ENCODE measurements at regions not wholly inside any gene's neighbourhood (a gene's known extent, or its start where the extent isn't known, plus 50 kb on each side); places are given as distances from the start of the nearest gene placed in this dataset.
A peak's percentile ranks its signal among the peaks of the same experiment; 100 is the strongest.

- peak; percentile 4 for DNase-seq
Measured at GRCh38 chr1:191831572-191831971, 326.7 kb upstream of the RGS18 start.

GRCh38 chr1:191839891-191840290 lies 318.4 kb upstream of the RGS18 start:
- DNase-seq: peak; percentile 49

DNA sequence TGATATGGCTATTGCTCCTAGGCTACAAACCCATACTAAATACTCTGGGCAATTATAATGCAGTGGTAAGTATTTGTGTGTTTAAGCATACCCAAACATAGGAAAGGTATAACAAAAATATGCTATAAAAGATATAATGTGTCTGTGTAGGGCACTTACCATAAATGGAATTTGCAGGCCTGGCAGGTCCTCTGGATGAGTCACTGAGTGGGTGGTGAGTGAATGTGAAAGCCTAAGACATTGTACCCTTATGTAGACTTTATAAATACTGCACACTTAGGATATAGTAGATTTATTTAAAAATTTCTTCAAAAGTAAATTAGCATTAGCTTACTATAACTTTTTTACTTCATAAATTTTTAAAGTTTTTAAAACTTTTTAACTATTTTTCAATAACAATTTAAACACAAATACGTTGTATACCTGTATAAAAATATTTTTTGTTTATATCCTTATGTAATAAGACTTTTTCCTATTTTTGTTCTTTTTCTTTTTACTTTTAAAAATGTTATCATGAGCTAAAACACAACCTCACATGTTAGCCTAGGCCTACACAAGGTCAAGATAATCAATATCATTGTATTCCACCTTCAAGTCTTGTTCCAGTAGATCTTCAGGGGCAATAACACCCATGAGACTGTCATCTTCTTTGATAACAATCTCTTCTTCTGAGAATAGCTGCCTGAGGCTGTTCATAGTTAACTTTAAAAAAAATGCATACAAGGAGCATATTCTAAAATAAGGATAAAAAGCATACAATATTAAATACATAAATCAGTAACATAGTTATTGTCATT lies 306.3 kb upstream of the RGS18 start:
- peak; percentile 32 for DNase-seq

GRCh38 chr1:191852907-191853306 lies 305.4 kb upstream of the RGS18 start:
- no peak for DNase-seq

- DNase-seq: peak; percentile 18
Measured at GRCh38 chr1:191857600-191857999, 300.7 kb upstream of the RGS18 start.

DNA sequence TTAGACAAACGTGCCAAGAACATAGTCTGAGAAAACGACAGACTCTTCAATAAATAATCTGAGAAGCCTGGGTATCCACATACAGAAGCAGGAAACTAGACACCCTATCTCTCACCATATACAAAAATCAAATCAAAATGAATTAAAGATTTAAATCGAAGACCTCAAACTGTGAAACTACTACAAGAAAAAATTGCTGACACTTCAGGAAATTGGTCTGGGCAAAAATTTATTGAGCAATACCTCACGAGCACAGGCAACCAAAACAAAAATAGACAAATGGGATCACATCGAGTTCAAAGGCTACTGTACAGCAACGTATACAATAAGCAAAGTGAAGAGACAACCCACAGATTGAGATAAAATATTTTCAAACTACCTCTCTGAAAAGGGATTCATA lies 292.8 kb upstream of the RGS18 start:
- no peak for DNase-seq

GRCh38 chr1:191866155-191866554 lies 292.1 kb upstream of the RGS18 start:
- no peak for DNase-seq

DNA sequence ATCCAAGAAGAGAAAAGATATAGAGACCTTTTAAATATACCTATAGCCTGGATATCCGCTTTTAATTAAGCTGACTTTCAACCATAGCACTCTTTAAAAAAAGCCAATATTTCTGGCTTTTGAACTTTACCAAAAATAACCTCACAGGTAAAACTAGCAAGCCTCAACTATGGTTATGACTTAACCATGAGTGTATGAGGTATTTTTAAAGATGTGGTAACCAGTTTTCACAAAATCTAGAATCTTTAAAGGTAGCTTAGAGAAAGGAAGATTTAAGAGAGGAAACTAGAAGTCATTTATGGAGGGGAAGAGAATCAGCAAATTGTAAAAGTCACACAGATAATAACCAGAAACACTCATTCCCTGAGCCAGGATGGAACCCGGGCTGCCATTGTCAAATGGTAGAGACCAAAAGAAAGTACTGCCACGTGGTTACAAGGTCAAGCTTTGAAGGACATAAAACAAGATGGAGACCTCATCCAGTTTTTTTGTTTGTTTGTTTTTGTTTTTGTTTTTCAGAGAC lies 288.4 kb upstream of the RGS18 start:
- DNase-seq: no peak

- no peak for DNase-seq
Measured at GRCh38 chr1:191870490-191870889, 287.8 kb upstream of the RGS18 start.

DNA sequence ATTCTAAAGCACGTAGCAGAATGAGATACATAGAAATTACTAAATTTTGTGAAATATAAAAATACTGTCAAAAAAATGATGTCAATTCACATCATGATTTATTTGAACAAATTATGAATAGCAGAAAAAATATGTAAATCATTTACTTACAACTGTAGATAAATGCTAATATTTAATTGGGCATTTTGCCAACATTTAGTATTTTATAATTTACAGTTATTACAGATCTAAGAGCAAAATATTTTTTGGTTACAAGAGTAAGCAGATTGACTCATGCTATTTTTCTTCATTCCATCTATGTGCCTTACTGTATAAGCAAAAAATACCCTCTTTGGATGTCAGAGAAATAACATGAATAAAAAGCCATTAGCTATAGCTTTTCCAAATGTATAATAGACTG lies 282.3 kb upstream of the RGS18 start:
- DNase-seq: no peak

- no peak for DNase-seq
Measured at GRCh38 chr1:191876631-191877030, 281.6 kb upstream of the RGS18 start.

- no peak for DNase-seq
Measured at GRCh38 chr1:191882870-191883269, 275.4 kb upstream of the RGS18 start.

DNA sequence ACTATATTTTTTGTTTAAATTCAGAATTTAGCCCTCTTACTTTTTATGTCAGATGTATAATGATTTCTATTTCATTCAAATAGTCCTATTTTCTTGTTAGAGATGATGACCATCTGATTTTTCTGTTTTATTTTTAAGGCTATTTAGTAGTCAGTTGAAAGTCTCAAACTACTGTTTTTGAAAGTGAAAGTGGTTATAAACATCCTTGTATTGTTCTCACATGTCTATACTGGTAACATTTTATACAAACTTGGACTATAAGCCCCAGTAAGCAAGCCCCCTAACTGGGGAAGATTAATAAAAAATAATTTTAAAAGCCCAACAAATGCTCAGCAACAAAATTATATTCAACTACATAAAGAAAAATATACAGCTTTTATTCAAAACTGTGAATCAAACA lies 271.3 kb upstream of the RGS18 start:
- DNase-seq: no peak

GRCh38 chr1:191888996-191889622 lies 269.2 kb upstream of the RGS18 start:
- peak; percentile 0 for DNase-seq

DNA sequence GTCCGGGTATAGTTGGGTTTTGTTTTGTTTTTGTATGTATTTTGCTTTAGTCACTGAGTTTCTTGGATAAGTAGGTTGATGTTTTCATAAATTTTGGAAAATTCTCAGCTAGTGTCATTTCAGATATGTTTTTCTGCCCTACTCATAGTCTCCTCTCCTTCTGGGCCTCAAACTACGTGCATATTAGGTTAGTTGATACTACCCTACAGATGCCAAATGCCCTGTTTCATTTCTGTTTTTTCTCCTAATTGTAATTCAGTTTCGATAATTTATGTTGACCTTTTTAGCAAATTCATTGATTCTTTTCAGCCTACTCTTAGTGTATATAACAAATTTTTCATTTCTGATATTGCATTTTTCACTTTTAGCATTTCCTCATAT lies 268.6 kb upstream of the RGS18 start:
- no peak for DNase-seq

- no peak for DNase-seq
Measured at GRCh38 chr1:191890433-191891088, 267.7 kb upstream of the RGS18 start.

GRCh38 chr1:191892716-191893115 lies 265.5 kb upstream of the RGS18 start:
- no peak for DNase-seq

DNA sequence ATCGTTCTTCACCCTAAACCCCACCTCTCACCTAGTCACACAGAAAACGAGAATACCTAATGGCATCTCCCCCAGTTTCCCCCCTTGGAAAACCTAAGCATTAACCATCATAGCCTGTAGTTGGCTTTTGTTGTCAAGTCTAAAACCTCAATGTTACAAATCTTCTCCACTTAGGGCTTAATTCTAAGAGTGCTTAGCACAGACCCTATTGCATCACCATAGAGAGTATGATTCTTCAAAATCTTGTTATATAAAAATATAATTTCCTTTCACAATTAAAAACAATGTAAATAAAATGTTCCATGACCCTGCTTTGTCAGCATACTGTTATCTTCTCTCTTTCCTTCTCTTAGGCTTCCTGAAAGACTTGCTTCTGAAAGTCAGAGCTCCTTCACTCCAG lies 263.2 kb upstream of the RGS18 start:
- DNase-seq: no peak

GRCh38 chr1:191895462-191896058 lies 262.7 kb upstream of the RGS18 start:
- DNase-seq: no peak

GRCh38 chr1:191897134-191897533 lies 261.1 kb upstream of the RGS18 start:
- DNase-seq: no peak

DNA sequence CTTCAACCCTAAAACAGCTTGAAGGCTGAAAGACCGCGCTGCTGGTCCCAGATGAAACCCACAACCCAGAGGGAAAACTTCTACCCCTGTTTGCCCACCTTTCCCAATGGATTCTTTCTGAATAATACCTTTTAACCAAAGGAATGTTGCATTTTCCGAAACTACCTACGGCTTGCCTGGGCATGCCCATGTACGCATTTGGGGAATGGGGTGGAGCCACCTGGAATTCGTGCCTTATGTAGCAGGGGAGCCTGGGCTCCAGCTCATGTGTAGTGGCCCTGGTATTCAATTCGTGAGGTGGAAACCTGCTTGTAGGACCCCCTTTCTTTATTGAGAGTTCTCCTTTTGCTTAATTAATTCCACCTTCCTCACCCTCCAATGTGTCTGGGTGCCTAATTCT lies 256.6 kb upstream of the RGS18 start:
- no peak for DNase-seq

- no peak for DNase-seq
Measured at GRCh38 chr1:191904991-191905390, 253.3 kb upstream of the RGS18 start.

- no peak for DNase-seq
Measured at GRCh38 chr1:191905781-191906180, 252.5 kb upstream of the RGS18 start.
